ENCODE measurements at regions not wholly inside any gene's neighbourhood (a gene's known extent, or its start where the extent isn't known, plus 50 kb on each side); places are given as distances from the start of the nearest gene placed in this dataset.

- no peak for TF ChIP-seq CTCF (IDR thresholded peaks at IDR 0.05 in 8 of 11, conservative IDR thresholded peaks at IDR 0.05 in 3 of 11)
- TF ChIP-seq POLR2AphosphoS5 (IDR thresholded peaks at IDR 0.05): no peak
- TF ChIP-seq POLR2A (IDR thresholded peaks at IDR 0.05): no peak
These were observed 139.4 kb upstream of the OSMR start for GRCh38 chr5:38706376-38706775.

Measured in spleen (tissue), 7 donors.